SU-DHL-6 (cell line): ENCODE measurements at regions not wholly inside any gene's neighbourhood (a gene's known extent, or its start where the extent isn't known, plus 50 kb on each side); places are given as distances from the start of the nearest gene placed in this dataset.

Experiments
- EZH2phosphoT487 ChIP-seq: fragments of 200-600 bp; sonication (generic), shearing (Covaris generic); conservative IDR thresholded peaks from 2 replicates; pipeline ENCODE4 v1.6.1; 2018; ENCODE audit warnings: mild to moderate bottlenecking, antibody characterized with exemption, low read length, moderate library complexity, mixed read lengths
- TF ChIP-seq, protein P1 (sequence below): fragments of 200-600 bp; sonication (generic); IDR thresholded peaks from one replicate; pipeline ENCODE4 v1.5.1; 2017; ENCODE audit warnings: antibody characterized with exemption, mild to moderate bottlenecking, low read length, moderate library complexity; ENCODE audit not compliant: insufficient read depth, poor library complexity, severe bottlenecking

DNA sequence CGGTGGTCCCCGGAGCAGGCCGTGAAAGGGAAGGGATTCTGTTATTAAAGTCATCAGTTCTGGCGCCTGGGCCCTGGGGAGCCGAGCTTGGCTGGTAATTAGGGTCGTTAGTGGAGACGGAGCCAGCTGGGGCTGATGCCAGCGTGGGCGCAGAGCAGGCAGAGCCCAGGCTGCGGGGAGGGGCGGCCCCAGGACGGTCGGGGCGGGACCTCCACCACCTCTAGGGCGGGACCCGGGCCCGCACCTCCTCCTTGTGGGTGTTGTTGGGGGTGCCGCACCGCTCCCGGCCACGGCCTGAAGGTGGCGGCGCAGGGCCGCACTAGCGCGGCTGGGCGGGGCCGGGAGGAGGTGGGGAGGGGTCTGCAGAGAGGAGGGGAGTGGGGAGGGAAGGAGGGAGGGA lies 470.6 kb downstream of the PTPRU start:
- TF ChIP-seq, protein P1, sequence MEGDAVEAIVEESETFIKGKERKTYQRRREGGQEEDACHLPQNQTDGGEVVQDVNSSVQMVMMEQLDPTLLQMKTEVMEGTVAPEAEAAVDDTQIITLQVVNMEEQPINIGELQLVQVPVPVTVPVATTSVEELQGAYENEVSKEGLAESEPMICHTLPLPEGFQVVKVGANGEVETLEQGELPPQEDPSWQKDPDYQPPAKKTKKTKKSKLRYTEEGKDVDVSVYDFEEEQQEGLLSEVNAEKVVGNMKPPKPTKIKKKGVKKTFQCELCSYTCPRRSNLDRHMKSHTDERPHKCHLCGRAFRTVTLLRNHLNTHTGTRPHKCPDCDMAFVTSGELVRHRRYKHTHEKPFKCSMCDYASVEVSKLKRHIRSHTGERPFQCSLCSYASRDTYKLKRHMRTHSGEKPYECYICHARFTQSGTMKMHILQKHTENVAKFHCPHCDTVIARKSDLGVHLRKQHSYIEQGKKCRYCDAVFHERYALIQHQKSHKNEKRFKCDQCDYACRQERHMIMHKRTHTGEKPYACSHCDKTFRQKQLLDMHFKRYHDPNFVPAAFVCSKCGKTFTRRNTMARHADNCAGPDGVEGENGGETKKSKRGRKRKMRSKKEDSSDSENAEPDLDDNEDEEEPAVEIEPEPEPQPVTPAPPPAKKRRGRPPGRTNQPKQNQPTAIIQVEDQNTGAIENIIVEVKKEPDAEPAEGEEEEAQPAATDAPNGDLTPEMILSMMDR = no peak
- TF ChIP-seq EZH2phosphoT487 = no peak
